NCI-H69 (cell line): ENCODE measurements at regions not wholly inside any gene's neighbourhood (a gene's known extent, or its start where the extent isn't known, plus 50 kb on each side); places are given as distances from the start of the nearest gene placed in this dataset.

Experiments used
- DNase-seq: peaks from one replicate; lab custom pipeline; 2025; lab: John Stamatoyannopoulos, UW

GRCh38 chr12:107472308-107472707 lies 213.3 kb upstream of the PWP1 start:
- DNase-seq, result no peak

DNA sequence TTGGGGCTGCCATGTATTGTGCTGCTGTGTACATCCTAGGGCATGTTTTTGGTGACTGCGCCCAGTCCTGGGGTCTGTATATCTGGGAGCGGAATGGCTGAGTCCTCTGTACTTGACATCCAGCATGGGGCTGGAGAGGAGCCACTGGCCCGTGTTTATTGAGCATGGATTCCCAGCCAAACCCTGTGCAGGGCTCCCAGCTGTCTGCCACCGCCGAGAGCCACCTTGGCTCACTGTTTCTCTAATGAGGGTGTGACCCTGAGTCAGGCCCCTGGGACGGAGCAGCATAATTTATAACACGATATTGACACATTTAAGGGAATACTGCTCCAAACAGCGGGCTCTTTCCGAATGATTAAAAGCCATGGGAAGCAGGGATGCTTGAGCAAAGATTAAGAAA lies 211.5 kb upstream of the PWP1 start:
- DNase-seq, result peak; percentile 11

GRCh38 chr12:107474639-107475539 lies 210.7 kb upstream of the PWP1 start:
- no peak for DNase-seq

DNA sequence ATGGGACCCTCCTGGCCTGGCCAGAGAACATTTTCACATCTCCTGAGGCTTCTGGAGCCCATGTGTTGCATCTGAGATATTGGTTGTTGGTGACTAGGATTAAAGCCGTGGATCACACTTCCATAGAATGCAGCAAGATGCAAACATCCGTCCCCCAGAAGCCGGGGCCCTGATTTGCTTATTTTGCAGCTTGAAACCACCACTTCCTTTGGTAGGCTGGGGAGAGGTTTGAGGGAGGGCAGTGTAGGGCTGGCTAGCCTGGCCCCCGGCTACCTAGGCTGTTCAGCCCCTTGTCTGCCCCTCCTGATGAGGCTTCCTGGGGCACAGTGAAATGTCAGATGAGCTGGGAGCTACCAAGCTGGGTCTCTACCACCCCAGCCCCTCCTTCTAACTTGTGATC lies 209.7 kb upstream of the PWP1 start:
- no peak for DNase-seq

DNA sequence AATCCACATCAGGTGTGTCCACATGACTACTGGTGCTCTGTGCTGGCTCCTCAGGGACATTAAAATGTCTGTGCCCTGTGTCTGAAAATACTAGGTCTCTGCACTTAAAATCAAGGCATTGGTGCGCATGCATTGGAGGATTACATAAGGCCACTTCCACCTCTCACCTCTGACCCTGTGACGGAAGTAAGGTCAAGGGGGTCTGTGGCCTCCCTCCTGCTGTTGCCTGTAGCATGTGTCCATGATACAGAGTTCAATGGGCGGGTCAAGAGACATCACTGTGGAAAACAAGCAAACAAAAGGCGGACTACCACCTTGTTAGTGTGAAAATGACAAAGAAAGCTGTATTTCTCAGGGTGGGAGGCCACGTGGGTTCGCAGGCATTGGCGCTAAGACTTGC lies 208.6 kb upstream of the PWP1 start:
- no peak for DNase-seq

GRCh38 chr12:107477947-107478610 lies 207.5 kb upstream of the PWP1 start:
- no peak for DNase-seq

- no peak for DNase-seq
Observed at GRCh38 chr12:107478881-107479280, 206.7 kb upstream of the PWP1 start.

DNA sequence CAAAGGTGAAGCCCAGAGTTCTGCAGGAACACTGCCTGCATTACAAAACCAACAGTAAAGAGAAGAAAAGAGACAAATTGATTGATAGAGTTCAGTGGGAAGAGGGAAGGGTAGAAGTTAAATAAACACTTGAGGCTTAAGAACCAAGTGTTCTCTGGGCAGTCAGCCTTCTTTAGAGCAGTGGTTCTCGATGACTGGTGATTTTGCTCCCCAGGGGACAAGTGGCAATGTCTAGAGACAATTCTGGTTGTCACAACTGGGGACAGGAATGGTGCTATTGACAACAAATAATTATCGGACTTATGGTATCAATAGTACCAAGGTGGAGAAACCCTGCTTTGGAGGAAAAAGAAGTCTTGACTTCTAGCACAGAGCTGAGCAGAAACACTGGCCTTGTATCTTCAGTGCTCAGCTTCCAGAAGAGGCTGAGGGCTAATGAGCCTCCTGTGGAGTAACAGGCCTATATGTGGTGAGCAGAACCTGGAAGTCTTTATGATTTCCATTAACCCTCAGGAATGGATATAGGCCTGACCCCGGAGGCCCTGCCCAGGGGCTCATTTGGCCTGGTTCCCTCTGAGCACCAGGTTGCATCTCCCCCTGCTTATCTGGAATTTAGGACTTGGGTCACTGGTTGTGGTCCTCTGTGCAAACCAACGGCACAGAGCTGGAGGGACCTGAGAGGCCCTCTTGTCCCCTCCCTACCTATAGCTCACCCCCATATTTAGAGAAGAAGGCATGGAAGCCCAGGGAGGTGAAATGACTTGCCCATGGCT lies 204.6 kb upstream of the PWP1 start:
- DNase-seq, result no peak

- no peak for DNase-seq
Observed at GRCh38 chr12:107484230-107484629, 201.4 kb upstream of the PWP1 start.

GRCh38 chr12:107484941-107485340 lies 200.7 kb upstream of the PWP1 start:
- no peak for DNase-seq

GRCh38 chr12:107485731-107486130 lies 199.9 kb upstream of the PWP1 start:
- DNase-seq, result no peak

DNA sequence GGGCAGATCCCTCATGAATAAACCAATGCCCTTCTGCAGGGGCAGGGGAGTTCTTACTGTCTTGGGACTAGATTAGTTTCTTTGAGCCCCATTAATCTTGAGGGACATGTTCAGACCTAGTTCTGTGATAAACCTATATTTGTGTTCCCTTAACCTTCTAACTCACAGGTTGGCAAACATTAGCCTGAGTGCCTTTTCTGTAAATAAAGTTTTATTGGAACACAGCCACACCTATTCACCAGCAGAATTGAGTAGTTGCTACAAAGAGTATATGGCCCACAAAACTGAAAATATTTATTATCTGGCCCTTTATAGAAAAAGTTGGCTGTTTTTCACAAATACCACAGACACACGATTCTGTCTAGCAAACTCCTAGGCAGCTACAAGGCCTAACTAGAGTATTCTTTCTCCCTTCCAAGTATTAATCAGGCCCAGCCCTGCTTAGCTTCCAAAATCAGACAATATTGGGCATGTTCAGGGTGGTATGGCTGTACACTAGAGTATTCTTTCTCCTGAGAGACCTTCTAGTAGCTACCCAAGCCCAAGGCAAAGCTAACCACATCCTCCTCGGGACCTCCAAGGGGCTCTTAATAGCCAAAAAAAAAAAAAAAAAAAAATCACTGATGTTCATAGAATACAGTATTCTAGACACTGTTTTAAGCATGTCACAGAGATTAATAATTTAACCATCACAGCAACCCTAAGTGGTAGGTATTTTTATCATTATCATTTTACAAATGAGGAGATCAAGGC lies 199.3 kb upstream of the PWP1 start:
- DNase-seq, result peak; percentile 9

DNA sequence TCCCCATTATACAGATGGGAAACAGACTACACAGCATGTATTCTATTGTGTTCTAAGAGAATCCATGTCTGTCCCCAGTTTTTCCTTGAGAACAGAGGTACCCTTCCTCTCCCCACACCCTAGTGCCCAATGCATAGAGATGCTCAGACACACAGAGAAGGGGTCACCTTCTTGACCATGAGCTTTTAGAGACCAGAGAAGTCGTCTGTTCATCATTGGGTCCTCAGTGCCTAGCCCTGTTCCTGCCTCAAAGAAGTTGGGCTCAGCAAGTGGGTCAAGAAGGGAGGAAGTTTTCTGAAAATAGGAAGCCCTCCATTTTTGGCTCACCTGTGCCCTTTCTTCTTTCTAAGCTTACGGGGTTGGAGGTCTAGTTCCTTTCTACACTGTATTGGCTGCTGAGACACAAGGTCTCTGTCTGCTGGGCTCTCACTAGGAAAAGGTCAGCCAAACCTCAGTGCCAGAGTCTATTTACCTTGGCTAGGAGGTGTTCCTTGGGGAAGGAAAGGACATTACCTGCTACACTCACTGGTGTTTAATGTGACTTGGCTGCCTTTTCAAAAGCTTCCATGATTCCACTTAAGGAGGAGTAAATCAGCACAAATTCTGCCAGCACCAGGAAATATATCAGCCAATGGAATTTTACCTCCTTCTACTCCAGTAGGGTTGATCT lies 198.5 kb upstream of the PWP1 start:
- DNase-seq, result peak; percentile 33

DNA sequence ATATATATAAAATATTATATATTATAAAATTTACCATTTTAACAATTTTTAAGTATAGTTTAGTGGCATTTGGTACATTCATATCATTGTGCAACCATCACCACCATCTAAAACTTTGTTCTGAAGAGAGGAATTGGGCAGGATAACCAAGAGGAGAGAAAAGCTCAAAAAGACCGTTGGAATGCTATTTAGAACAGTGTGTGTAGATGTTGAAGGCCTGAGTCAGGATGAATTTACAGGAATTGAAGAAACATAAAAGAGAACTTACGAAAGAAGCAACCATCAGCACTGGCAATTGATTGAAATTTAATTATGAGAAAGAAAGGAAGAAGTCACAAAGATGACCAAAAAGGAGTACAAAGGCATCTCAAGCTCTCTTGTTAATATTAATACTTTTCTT lies 196.9 kb upstream of the PWP1 start:
- DNase-seq, result no peak

DNA sequence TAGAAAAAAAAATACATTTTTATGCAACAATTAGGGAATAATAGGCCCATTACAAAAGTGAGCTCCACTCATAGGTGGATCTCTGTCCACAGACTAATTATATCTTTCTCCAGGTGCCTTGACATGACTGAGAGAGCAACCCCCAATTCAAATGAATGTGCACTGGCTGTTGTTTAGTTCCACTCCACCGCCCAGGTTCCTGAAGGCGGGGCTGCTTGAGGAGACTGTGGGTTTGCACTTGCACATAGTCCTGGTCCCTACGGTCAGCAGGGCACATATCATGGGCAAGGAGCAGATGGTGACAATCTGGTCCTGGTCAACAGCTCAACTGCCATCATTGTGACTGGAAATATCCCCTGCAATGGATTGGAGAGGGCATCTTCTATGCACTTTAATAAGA lies 195.6 kb upstream of the PWP1 start:
- DNase-seq, result peak; percentile 41

GRCh38 chr12:107491856-107492255 lies 193.7 kb upstream of the PWP1 start:
- no peak for DNase-seq

GRCh38 chr12:107492393-107493134 lies 193.0 kb upstream of the PWP1 start:
- DNase-seq, result no peak

DNA sequence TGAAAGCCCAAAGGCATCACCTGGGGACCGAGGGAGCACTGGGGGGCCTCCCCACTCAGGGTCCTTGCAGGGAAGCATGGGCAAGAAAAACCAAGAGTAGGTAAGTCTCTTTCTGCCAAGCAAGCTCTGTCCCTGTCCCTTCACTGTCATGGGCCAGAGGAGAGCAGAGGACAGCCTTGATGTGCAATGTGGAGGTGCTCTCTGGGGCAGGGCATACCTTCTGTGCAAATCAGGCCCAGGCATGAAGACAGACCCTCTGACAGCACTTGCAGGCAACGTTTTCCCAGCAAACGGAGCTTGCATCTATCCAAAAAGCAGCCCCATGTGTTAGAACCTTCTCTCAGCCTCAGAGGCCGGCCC lies 192.5 kb upstream of the PWP1 start:
- no peak for DNase-seq

DNA sequence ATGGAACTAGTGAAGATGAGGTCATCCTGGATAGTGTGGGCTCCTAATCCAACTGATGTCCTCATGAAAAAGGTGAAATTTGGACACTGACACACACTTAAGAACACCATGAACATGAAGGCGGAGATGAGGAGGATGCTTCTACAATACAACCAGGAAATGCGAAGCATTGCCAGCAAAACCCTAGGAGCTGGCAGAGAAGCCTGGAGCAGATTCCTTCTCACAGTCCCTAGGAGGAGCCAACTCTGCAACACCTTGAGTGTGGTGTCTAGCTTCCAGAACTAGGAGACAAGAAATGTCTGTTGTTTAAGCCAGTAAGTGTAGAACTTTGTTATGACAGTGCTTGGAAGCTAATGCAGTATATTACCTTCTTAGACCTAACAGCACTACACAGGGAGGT lies 191.9 kb upstream of the PWP1 start:
- DNase-seq, result no peak

DNA sequence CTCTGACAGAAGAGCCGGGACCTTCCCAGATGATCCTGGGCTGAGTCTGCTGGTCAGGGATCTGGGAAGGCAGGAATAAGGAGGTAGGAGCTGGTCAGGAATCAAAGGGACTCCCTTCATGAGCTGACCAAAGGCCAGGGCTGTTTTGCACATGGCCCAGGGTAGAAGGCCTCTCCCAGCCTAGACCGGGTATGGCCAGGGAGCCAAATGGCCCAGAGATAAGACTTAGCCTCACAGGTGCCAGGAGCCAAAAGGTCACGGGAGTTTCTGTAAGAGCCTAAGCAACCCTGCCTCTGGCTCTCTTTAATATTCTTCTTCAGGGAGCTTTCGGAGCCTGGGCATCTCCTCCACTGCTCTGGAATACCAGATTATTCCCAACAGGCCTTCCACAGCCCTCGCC lies 191.3 kb upstream of the PWP1 start:
- DNase-seq, result no peak

DNA sequence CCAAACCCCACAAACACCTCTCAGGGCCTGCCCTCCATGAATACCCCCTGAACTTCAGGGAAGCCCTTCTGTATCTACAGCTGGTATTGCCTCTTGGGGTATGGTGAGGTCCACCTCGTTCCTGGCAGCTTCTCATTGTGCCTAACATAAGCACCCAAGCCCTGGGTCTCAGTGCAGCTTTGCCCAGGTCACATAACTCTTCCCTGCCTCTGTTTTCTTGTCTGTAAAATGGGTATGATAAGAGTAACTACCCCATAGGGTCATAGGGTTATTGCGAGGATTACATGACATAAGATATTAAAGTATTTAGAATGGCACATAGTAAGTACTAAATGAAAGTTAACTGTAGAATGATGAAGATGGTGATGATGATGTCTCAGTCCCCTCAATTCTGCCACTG lies 190.0 kb upstream of the PWP1 start:
- no peak for DNase-seq
